Colonic mucosa (tissue), 4 donors: ENCODE measurements at regions not wholly inside any gene's neighbourhood (a gene's known extent, or its start where the extent isn't known, plus 50 kb on each side); places are given as distances from the start of the nearest gene placed in this dataset.
A peak's percentile ranks its signal among the peaks of the same experiment; 100 is the strongest.

Experiments
- DNase-seq: peaks from one replicate; pipeline ENCODE4 v3.0.0-alpha.2; 2020
- H3K27ac ChIP-seq: fragments of 200-600 bp; one replicate; pipeline ENCODE4 v1.8.0; 2021
- H3K27me3 ChIP-seq: fragments of 200-600 bp; one replicate; pipeline ENCODE4 v1.8.0; 2021
- H3K36me3 ChIP-seq: fragments of 200-600 bp; one replicate; pipeline ENCODE4 v1.8.0; 2021
- H3K4me1 ChIP-seq: fragments of 200-600 bp; one replicate; pipeline ENCODE4 v1.8.0; 2021; ENCODE audit warnings: mild to moderate bottlenecking
- H3K4me3 ChIP-seq: fragments of 200-600 bp; one replicate; pipeline ENCODE4 v1.8.0; 2021
- H3K9ac ChIP-seq, 2 donors: one replicate each; pipeline ENCODE4 v1.7.0; 2013; ENCODE audit warnings: control low read depth in 2 of 2, low read depth in 2 of 2, low read length in 2 of 2
- H3K9me3 ChIP-seq: fragments of 200-600 bp; one replicate; pipeline ENCODE4 v1.8.0; 2021
- intact Hi-C: fragments of 100-400 bp; cut with DNase I; formaldehyde crosslinking; loops from one replicate; pipeline ENCODE4 v1.14.1; 2022
- TF ChIP-seq, protein P1 (sequence below): fragments of 200-600 bp; IDR thresholded peaks from one replicate; pipeline ENCODE4 v1.8.0; 2022; ENCODE audit warnings: antibody characterized with exemption, mild to moderate bottlenecking
- donor health status: healthy.
- donor health status: DM: no; HTN: no; CAD: no.
- donor health status: DM: no; HTN: no; CAD: no.

DNA sequence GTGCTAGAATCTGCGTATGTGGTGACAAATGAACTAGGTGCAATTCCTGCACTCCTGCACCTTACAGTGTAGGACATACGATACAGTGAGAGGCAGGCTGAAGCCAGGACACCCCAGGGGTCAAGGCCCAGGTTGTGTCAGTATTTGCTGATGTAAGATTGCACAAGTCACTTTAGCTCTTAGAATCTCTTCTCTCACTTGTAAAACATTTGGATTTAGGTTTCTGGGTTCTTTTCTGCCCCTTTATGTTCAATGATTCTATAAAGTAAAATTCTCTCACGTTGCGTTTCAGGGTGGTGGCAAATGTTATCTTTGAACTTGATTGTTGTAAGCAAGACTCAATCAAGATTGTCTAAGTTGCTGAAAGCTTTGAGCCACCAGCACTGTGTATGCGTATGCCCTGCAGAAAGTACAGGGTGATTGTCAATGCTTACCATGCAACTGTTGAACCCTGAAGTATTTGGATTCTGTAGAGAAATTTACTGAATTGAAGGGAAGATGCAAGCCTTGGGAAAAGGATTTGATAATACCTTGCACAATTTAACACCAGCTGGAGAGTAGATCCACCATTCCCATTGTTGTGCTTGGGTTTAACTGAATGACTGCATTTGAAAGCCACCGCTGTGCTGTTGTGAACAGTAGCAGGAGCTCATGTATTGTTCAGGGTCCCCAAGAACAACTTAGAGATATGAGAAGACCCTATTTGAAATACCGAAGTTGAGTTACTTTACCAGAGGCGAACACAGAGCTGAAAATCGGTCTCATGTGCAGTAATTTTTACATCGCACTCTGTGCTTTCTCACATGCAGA is 106.1 kb upstream of the CITED2 start:
- Histone ChIP-seq H3K4me1 (no peaks in the 10 kb centered on the region), H3K4me3 (no peak overlapping the region), H3K27me3 (no peaks in the 10 kb centered on the region), H3K9ac (no peak overlapping the region), H3K36me3 (no peaks in the 10 kb centered on the region), H3K27ac (no peak overlapping the region), H3K9me3 (no peaks in the 10 kb centered on the region)
- no peak for DNase-seq
- intact Hi-C loops = no loop called here
- TF ChIP-seq, protein P1, sequence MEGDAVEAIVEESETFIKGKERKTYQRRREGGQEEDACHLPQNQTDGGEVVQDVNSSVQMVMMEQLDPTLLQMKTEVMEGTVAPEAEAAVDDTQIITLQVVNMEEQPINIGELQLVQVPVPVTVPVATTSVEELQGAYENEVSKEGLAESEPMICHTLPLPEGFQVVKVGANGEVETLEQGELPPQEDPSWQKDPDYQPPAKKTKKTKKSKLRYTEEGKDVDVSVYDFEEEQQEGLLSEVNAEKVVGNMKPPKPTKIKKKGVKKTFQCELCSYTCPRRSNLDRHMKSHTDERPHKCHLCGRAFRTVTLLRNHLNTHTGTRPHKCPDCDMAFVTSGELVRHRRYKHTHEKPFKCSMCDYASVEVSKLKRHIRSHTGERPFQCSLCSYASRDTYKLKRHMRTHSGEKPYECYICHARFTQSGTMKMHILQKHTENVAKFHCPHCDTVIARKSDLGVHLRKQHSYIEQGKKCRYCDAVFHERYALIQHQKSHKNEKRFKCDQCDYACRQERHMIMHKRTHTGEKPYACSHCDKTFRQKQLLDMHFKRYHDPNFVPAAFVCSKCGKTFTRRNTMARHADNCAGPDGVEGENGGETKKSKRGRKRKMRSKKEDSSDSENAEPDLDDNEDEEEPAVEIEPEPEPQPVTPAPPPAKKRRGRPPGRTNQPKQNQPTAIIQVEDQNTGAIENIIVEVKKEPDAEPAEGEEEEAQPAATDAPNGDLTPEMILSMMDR = no peak

DNA sequence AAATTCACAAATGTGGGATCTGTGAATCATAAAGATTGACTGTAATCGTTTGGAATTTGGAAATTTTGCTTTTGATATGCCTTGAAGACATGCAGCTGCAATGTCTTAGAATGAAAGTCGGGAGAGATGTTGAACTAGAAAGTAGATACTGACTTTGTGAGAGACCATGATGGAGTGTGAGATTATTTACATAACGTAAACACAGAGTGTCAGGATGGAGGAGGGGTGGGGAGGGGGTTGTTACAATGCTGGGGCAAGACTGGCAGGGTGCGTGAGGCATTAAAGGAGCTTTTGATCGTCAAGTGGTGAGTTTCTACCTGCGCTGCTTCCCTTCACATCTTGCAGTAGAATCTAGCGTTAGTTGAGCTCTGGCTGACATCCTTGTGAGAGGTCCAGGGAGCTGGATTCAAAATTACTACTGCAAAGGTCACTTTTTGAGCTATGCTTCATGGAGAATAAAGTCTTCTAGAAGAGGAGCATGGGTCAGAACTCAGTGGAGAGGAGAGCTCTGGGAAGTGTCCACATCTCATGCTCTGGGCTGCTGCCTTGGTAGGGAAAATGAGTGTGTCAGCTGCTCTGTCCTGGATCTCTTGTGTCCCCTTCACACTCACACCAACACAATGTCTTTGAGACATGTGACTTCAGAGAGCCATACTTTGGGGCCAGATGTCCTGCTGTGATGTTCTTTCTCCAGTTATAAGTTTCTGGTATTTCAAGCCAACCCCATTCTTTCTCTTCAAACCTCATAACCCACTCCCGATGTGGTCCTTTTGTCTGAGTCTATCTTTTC is 105.2 kb upstream of the CITED2 start:
- H3K4me1 ChIP-seq = no peaks in the 10 kb centered on the region
- H3K9ac ChIP-seq = no peak overlapping the region
- intact Hi-C loops = no loop called here
- no peaks in the 10 kb centered on the region for H3K36me3 ChIP-seq
- no peak overlapping the region for H3K27ac ChIP-seq
- no peak for DNase-seq
- H3K27me3 ChIP-seq = no peaks in the 10 kb centered on the region
- H3K9me3 ChIP-seq = no peaks in the 10 kb centered on the region
- H3K4me3 ChIP-seq = no peak overlapping the region
- TF ChIP-seq, protein P1 = no peak

DNA sequence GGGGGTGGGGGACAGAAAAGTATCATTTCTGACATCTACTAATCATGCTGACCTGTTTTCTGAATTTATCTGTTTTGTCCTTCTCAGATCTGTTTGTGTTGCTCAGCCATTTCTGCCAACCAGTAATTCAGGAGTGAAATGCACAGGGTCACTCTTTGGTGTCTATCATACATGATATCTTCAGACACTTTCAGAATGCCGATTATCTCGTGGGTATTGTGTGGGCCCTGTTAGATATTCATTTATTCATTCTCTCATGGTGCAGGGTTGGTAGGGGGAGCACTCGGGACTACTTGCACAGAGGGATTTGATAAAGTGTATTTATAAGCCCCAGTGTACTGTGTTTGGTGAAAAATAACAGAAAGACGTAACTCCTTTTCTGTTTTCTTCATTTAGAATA is 101.2 kb upstream of the CITED2 start:
- intact Hi-C loops = no loop called here
- DNase-seq = no peak
- H3K9ac ChIP-seq = no peak overlapping the region
- no peaks in the 10 kb centered on the region for H3K4me1 ChIP-seq
- H3K27me3 ChIP-seq = no peaks in the 10 kb centered on the region
- H3K36me3 ChIP-seq = no peaks in the 10 kb centered on the region
- H3K9me3 ChIP-seq = no peaks in the 10 kb centered on the region
- H3K27ac ChIP-seq = no peak overlapping the region
- TF ChIP-seq, protein P1 = no peak
- H3K4me3 ChIP-seq = no peak overlapping the region

DNA sequence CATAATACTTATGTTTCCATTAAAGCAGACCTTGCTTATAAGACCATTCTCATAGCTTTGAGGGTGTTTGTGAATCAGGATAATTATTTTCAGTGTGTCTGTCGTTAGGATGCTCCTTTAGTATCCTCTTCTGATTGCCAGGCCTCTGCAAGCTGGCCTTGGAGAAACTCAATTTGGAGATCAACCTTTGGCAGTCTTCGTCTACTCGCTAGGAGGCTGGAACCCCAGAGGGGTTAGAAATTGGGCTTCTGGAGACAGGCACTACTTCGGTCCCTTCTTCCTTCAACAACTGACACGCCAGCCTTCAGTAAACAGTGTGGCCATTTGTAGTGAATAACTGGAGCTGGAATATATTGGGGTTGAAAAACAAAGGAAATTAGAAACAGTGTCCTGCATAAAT is 100.8 kb upstream of the CITED2 start:
- no peak overlapping the region for H3K27ac ChIP-seq
- no peak for DNase-seq
- H3K36me3 ChIP-seq = no peaks in the 10 kb centered on the region
- intact Hi-C loops = no loop called here
- TF ChIP-seq, protein P1 = no peak
- H3K9me3 ChIP-seq = no peaks in the 10 kb centered on the region
- no peaks in the 10 kb centered on the region for H3K4me1 ChIP-seq
- H3K9ac ChIP-seq = no peak overlapping the region
- H3K4me3 ChIP-seq = no peak overlapping the region
- H3K27me3 ChIP-seq = no peaks in the 10 kb centered on the region

DNA sequence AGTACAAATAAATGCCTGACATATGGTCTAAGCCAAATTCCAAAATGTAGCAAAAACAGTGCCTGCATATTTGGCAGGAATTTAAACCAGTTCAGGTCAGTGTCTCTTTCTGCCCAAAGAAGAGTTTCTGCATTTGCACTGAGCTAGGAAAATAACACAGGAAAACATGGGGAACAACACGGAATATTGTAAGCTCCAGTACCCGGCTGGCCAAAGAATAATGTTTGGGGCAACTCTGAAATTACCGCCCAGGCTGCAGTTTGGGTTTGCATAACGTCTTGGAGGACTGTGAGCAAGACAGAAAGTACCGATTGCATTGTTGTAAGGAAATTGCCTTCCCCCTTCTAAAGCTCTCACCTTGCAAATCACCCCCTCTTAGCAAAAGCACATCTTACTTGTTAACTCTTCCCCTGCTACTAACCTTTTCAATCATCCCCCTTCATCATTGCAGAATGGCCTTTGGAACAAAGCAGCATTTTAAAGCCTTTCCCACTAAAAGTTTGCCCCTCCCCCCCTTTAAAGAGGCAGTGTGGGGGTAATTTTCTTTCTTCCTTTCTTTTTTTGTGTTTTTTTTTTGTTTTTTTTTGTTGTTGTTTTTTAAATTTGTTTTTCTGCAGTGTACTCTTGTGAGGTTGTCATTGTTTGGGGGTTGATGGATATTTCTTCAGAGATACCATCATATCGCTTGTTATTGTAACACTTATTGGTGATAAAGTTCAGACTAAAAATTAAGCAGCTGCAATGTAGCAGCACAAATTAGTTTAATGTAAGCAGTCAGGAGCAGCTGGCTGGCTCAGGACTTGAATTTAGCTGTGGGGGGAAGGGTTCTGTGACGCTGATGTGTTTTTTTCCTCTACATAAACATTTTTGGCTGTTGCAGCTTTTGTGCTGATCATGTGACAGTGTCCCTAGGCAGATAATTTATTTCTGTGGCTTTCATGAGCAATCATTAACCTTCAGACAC is 100.0 kb upstream of the CITED2 start:
- DNase-seq = peak; percentile 31
- H3K27ac ChIP-seq = no peak overlapping the region
- no peak overlapping the region for H3K9ac ChIP-seq
- H3K4me1 ChIP-seq = no peaks in the 10 kb centered on the region
- no peaks in the 10 kb centered on the region for H3K36me3 ChIP-seq
- intact Hi-C loops = no loop called here
- TF ChIP-seq, protein P1 = no peak
- no peaks in the 10 kb centered on the region for H3K9me3 ChIP-seq
- no peaks in the 10 kb centered on the region for H3K27me3 ChIP-seq
- no peak overlapping the region for H3K4me3 ChIP-seq
